GM12864 (cell line): ENCODE measurements at regions not wholly inside any gene's neighbourhood (a gene's known extent, or its start where the extent isn't known, plus 50 kb on each side); places are given as distances from the start of the nearest gene placed in this dataset.
"Not testable (repeated sequence)": the region's sequence is repeated elsewhere in the genome, so short reads cannot be mapped to it uniquely, and the experiment has no call there.

ENCODE experiments used
- DNase-seq: peaks from one replicate; pipeline ENCODE4 v3.0.0-alpha.2; 2011; ENCODE audit warnings: low read depth
- H3K4me3 ChIP-seq: 2 replicates; pipeline ENCODE4 v1.5.1; 2011; ENCODE audit warnings: mild to moderate bottlenecking, low read depth, low read length, control low read depth
- CTCF ChIP-seq: IDR thresholded peaks from 2 replicates; pipeline ENCODE4 v1.5.1; 2011; ENCODE audit warnings: low read depth, mild to moderate bottlenecking, moderate library complexity, low read length, control low read depth, inconsistent platforms; ENCODE audit errors: missing control alignments

DNA sequence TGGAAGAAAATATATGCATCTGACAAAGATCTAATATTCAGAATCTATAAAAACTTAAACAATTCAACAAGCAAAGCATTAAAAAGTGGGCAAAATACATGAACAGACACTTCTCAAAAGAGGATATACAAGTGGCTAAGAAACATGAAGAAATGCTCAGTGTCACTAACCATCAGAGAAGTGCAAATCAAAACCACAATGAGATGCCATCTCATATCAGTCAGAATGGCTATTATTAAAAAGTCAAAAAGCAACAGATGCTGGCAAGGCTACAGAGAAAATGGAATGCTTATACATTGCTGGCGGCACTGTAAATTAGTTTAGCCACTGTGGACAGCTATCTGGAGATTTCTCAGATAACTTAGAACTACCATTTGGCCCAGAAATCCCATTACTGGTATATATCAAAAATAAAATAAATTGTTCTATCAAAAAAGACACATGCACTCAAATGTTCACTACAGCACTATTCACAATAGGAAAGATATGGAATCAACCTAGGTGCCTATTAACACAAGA is 179.5 kb downstream of the PCTP start:
- no peak overlapping the region for H3K4me3 ChIP-seq
- no peak for TF ChIP-seq CTCF
- DNase-seq, result no peak

DNA sequence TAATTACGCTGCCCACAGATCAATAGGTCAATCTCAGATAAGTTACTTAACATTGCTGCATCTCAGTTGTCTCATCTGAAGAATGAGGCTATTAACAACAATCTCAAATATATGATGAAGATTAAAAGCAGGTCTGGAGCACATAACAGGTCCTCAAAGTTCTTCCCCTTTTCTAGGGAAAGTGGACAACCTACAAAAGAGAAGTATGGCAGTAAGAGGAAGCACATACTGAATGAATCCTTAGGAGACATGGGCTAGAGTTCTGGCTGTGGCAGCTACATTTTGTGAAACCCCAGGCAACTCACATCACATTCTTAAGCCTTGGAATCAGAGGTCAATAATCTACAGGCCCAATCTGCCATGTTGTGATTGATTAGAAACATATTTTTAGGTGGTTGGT is 180.6 kb downstream of the PCTP start:
- no peak for TF ChIP-seq CTCF
- DNase-seq, result no peak
- H3K4me3 ChIP-seq, result no peak overlapping the region

DNA sequence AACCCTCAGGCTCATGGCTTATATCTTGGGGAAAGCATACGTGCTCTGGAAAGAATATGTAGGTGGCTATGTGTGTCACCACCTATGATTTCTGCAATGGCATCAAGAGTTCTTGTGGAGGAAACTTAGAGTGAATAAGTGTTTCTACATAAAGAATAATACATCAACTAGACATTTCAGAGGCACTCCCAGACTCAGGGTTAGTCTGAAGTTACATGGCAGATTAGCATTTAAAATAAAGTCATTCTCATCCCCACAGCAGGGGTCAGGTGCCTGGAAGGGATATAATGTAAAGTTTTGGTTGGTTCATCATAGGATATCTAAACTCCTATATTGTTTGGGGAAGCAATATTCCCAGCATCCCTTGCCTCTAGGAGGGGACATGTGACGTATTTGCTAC is 182.1 kb downstream of the PCTP start:
- DNase-seq, result no peak
- TF ChIP-seq CTCF, result no peak
- H3K4me3 ChIP-seq, result no peak overlapping the region

DNA sequence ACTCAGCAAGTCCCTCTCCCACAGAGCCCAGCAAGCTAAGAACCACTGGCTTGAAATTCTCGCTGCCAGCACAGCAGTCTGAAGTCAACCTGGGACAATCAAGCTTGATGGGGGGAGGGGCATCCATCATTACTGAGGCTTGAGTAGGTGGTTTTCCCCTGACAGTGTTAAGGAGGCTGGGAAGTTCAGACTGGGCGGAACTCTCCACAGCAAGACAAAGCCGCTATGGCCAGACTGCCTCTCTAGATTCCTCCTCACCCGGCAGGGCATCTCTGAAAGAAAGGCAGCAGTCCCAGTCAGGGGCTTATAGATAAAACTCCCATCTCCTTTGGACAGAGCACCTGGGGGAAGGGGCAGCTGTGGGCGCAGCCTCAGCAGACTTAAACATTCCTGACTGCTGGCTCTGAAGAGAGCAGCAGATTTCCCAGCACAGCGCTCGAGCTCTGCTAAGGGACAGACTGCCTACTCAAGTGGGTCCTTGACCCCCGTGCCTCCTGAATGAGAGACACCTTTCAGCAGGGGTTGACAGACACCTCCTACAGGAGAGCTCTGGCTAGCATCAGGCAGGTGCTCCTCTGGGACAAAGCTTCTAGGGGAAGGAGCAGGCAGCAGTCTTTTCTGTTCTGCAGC is 188.4 kb downstream of the PCTP start:
- not testable (repeated sequence) for H3K4me3 ChIP-seq, DNase-seq

DNA sequence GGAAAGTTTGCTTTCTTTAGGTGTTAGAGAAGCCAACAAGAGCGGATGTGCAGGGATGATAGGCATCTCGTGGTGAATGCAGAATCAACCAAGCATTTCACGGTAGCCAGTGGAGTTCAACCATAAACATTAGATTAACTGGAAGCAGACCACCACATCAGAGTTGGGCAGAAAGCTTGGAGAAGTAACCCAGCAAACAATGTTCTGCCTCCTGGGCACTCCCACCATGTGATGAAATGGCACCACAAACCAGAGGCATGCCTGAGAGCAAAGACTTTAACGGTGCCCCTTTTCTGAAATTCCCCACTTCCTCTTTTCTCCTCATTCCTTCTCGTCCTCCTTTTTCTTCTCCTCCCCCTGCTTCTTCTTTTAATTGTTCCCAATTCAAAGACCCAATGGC is 193.5 kb upstream of the ANKFN1 start:
- H3K4me3 ChIP-seq, result no peak overlapping the region
- TF ChIP-seq CTCF, result no peak
- no peak for DNase-seq

GRCh38 chr17:55961386-55961785 is 191.9 kb upstream of the ANKFN1 start:
- no peak for TF ChIP-seq CTCF
- DNase-seq, result no peak
- no peak overlapping the region for H3K4me3 ChIP-seq

DNA sequence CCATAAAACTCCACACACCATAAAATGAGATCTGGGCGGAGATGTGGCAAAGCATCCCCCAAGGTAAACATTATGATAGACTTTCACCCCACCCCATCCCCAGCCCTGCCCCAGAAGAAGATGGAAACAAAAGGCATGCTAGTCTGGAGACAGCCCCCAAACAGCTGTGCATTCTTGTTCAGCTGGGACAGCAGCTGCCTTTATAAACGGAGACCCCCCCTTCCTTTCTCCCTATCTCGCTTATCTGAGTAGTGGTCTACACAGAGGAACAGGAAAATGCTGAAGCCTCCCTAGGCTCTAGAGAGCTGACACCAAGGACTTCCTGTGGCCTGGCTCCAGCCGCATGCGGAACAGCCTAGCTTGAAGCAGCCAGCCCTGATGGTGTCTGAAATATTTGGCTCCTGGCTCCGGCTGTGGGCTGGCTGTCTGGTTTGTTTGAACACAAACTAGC is 190.3 kb upstream of the ANKFN1 start:
- TF ChIP-seq CTCF, result no peak
- DNase-seq, result no peak
- H3K4me3 ChIP-seq, result no peak overlapping the region
